ENCODE measurements at regions not wholly inside any gene's neighbourhood (a gene's known extent, or its start where the extent isn't known, plus 50 kb on each side); places are given as distances from the start of the nearest gene placed in this dataset.

GRCh38 chr3:124635169-124635539 is 95.1 kb upstream of the UMPS start:
- TF ChIP-seq CTCF (conservative IDR thresholded peaks at IDR 0.05 in 1 of 2, IDR thresholded peaks at IDR 0.05 in 1 of 2; ENCODE audit: low read depth in 1 of 2, low read length in 2 of 2) (no peak), EZH2 (IDR thresholded peaks at IDR 0.05; ENCODE audit: low read length, missing control alignments) (no peak)

Data from fibroblast of lung (primary cell).